ENCODE measurements at regions not wholly inside any gene's neighbourhood (a gene's known extent, or its start where the extent isn't known, plus 50 kb on each side); places are given as distances from the start of the nearest gene placed in this dataset.

DNA sequence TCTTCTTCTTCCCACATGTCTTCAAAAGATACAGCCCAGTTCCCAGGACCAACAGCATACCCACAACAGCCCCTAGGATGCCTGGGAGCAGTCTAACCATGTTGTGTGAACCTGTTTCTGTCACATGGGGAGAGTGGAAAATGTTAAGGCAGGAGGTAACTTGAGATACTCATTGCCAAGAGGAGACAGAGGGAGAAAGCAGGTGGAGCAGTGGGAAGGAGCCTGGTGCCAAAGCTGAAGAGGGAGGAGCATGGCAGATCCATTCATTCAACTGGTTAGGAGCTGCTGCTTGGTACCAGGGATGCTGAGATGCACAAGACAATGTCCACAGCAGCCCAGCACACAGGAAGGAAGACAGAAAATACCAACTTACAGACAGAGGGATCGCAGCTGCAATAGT lies 149.8 kb upstream of the ETV3 start:
- DNase-seq (ENCODE audit: low read depth, low spot score), result no peak
- Histone ChIP-seq H3K27me3 (ENCODE audit: control insufficient read depth, insufficient read depth, low read length) (no peaks in the 10 kb centered on the region), H3K27ac (ENCODE audit: low read depth, low read length) (no peak overlapping the region), H3K9me3 (ENCODE audit: control insufficient read depth, insufficient read depth, low read length) (no peaks in the 10 kb centered on the region), H3K4me3 (ENCODE audit: low read depth, low read length) (no peak overlapping the region)
- ChIA-PET POLR2A (no interaction called here), CTCF (no interaction called here)
- TF ChIP-seq, protein P1, sequence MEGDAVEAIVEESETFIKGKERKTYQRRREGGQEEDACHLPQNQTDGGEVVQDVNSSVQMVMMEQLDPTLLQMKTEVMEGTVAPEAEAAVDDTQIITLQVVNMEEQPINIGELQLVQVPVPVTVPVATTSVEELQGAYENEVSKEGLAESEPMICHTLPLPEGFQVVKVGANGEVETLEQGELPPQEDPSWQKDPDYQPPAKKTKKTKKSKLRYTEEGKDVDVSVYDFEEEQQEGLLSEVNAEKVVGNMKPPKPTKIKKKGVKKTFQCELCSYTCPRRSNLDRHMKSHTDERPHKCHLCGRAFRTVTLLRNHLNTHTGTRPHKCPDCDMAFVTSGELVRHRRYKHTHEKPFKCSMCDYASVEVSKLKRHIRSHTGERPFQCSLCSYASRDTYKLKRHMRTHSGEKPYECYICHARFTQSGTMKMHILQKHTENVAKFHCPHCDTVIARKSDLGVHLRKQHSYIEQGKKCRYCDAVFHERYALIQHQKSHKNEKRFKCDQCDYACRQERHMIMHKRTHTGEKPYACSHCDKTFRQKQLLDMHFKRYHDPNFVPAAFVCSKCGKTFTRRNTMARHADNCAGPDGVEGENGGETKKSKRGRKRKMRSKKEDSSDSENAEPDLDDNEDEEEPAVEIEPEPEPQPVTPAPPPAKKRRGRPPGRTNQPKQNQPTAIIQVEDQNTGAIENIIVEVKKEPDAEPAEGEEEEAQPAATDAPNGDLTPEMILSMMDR (IDR thresholded peaks at IDR 0.05; ENCODE audit: low read depth, low read length), result no peak

GRCh38 chr1:157287462-157287861 lies 149.3 kb upstream of the ETV3 start:
- no peak overlapping the region for H3K4me3 ChIP-seq (ENCODE audit: low read depth, low read length)
- ChIA-PET POLR2A (no interaction called here), CTCF (no interaction called here)
- H3K27ac ChIP-seq (ENCODE audit: low read depth, low read length), result no peak overlapping the region
- no peak for DNase-seq (ENCODE audit: low read depth, low spot score)
- no peaks in the 10 kb centered on the region for H3K27me3 ChIP-seq (ENCODE audit: control insufficient read depth, insufficient read depth, low read length)
- no peaks in the 10 kb centered on the region for H3K9me3 ChIP-seq (ENCODE audit: control insufficient read depth, insufficient read depth, low read length)
- TF ChIP-seq, protein P1 (IDR thresholded peaks at IDR 0.05; ENCODE audit: low read depth, low read length), result no peak

- TF ChIP-seq, protein P1 (IDR thresholded peaks at IDR 0.05; ENCODE audit: low read depth, low read length), result no peak
- H3K9me3 ChIP-seq (ENCODE audit: control insufficient read depth, insufficient read depth, low read length), result no peaks in the 10 kb centered on the region
- no peak overlapping the region for H3K27ac ChIP-seq (ENCODE audit: low read depth, low read length)
- H3K4me3 ChIP-seq (ENCODE audit: low read depth, low read length), result no peak overlapping the region
- ChIA-PET POLR2A (no interaction called here), CTCF (no interaction called here)
- no peak for DNase-seq (ENCODE audit: low read depth, low spot score)
- no peaks in the 10 kb centered on the region for H3K27me3 ChIP-seq (ENCODE audit: control insufficient read depth, insufficient read depth, low read length)
Measured at GRCh38 chr1:157286646-157287420, 148.6 kb upstream of the ETV3 start.

- TF ChIP-seq, protein P1 (IDR thresholded peaks at IDR 0.05; ENCODE audit: low read depth, low read length), result no peak
- Histone ChIP-seq H3K27me3 (ENCODE audit: control insufficient read depth, insufficient read depth, low read length) (no peaks in the 10 kb centered on the region), H3K9me3 (ENCODE audit: control insufficient read depth, insufficient read depth, low read length) (no peaks in the 10 kb centered on the region), H3K27ac (ENCODE audit: low read depth, low read length) (no peak overlapping the region), H3K4me3 (ENCODE audit: low read depth, low read length) (no peak overlapping the region)
- no peak for DNase-seq (ENCODE audit: low read depth, low spot score)
- POLR2A ChIA-PET, result no interaction called here
- CTCF ChIA-PET, result no interaction called here
Measured at GRCh38 chr1:157286096-157286495, 147.9 kb upstream of the ETV3 start.

GRCh38 chr1:157284451-157284850 lies 146.3 kb upstream of the ETV3 start:
- Histone ChIP-seq H3K9me3 (ENCODE audit: control insufficient read depth, insufficient read depth, low read length) (no peaks in the 10 kb centered on the region), H3K27me3 (ENCODE audit: control insufficient read depth, insufficient read depth, low read length) (peaks cover 5% of the 10 kb centered on the region), H3K4me3 (ENCODE audit: low read depth, low read length) (no peak overlapping the region), H3K27ac (ENCODE audit: low read depth, low read length) (no peak overlapping the region)
- CTCF ChIA-PET, result no interaction called here
- DNase-seq (ENCODE audit: low read depth, low spot score), result no peak
- POLR2A ChIA-PET, result no interaction called here
- TF ChIP-seq, protein P1 (IDR thresholded peaks at IDR 0.05; ENCODE audit: low read depth, low read length), result no peak
